ENCODE measurements at regions not wholly inside any gene's neighbourhood (a gene's known extent, or its start where the extent isn't known, plus 50 kb on each side); places are given as distances from the start of the nearest gene placed in this dataset.

DNA sequence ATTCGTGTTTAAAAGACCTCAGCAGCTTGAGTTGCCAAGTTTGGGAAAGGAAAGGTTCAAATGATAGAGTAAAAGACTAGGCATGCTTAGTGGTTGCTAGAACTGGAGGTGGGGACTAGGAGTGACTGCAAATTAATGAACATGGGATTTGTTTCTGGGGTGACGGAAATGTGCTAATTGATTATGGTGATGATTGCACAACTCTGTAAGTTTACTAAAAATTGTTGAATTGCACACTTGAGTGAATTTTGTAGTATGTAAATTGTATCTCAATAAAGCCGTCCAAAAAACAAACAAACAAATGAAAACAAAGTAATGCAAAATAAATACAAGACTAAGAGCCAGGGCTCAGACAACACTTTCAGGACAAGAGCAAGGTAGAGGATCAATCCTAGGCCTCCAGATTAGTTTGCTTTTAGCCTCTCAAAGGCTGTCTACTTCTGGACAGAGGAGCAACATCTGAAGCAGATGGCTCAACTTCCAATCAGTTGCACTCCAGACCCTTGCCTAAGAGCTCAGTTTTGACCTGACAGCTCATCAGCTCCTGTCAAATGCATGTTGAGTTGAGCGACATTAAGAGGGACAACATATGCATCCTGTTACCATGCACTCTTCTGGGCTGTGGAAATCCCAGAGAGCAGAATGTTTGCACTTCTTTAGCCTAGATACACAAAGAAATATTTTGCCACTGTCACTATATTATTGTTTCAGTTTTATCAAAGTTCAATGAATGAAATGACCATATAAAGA lies 111.2 kb upstream of the ASIC2 start:
- no peak for DNase-seq

- DNase-seq, result no peak
Observed at GRCh38 chr17:33416131-33416530, 123.0 kb upstream of the ASIC2 start.

GRCh38 chr17:33421933-33422332 lies 128.8 kb upstream of the ASIC2 start:
- no peak for DNase-seq

GRCh38 chr17:33433581-33433980 lies 140.5 kb upstream of the ASIC2 start:
- DNase-seq, result no peak

- DNase-seq, result no peak
Observed at GRCh38 chr17:33434841-33435240, 141.7 kb upstream of the ASIC2 start.

DNA sequence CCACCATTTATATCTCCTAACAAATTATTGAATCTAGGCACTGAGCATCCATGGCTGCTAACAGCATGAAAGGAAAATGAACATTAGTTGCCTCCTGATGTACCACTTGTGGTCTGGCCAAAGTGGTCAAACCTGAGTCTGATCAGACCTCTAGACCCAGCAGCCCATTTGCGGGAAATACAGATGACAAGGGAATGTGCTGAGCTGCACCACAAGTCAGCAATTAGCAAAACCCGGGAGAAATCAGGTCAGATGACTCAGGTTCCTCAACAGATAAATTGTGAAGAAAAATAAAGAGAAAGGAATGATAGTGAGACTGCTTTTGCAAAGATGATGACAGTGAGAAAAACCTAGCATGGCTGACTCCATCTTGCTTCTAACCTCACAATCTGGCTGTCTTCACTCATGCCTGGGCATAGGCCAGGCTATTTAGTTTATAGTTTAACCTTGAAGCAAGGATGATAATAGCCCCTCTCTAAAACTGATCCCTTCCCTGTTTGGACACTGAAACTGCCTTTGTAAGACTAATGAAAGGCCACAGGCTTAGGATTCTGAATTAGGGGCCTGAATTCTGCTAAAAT lies 142.7 kb upstream of the ASIC2 start:
- DNase-seq, result no peak

- DNase-seq, result no peak
Observed at GRCh38 chr17:33436321-33436720, 143.2 kb upstream of the ASIC2 start.

- no peak for DNase-seq
Observed at GRCh38 chr17:33438139-33438538, 145.0 kb upstream of the ASIC2 start.

GRCh38 chr17:33438578-33438977 lies 145.5 kb upstream of the ASIC2 start:
- no peak for DNase-seq

- DNase-seq, result no peak
Observed at GRCh38 chr17:33442320-33442719, 149.2 kb upstream of the ASIC2 start.

DNA sequence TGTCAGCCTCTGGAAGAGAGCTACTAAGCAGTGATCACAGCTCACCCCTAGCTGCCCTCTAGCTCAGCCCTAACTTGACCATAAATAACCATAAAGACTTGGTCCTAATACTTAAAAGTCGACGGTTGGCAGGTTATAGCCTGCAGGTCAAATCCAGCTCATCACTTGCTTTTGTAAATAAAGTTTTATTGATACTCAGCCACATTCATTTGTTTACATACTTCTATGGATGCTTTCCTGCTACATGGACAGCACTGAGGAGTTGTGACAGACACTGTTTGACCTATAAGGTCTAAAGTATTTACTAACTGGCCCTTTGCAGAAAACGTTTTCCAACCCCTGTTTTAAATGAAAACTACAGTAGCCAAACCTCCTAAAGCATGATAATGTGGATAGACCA lies 151.6 kb upstream of the ASIC2 start:
- no peak for DNase-seq

GRCh38 chr17:33447090-33447489 lies 154.0 kb upstream of the ASIC2 start:
- DNase-seq, result no peak

GRCh38 chr17:33451221-33451620 lies 158.1 kb upstream of the ASIC2 start:
- DNase-seq, result no peak

DNA sequence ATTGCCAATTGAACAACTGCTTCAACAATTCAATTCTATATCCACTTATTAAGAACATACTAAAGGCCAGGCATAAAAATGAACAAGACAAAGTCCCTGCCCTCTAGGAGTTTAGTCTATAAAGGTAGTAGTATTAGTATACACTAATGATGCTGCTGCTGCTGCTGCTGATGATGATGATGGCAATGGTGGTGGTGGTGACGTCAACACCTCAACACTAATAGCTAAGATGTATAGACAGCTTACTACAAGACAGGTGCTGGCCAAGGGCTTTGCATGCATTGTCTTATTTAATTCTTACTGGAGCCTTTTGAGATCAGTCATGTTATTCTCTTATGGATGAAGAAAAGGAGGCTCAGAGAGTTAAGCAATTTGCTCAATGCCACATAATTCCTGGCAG lies 164.4 kb upstream of the ASIC2 start:
- no peak for DNase-seq

GRCh38 chr17:33459078-33459940 lies 166.2 kb upstream of the ASIC2 start:
- DNase-seq, result no peak

- DNase-seq, result no peak
Observed at GRCh38 chr17:33460781-33461450, 167.8 kb upstream of the ASIC2 start.

DNA sequence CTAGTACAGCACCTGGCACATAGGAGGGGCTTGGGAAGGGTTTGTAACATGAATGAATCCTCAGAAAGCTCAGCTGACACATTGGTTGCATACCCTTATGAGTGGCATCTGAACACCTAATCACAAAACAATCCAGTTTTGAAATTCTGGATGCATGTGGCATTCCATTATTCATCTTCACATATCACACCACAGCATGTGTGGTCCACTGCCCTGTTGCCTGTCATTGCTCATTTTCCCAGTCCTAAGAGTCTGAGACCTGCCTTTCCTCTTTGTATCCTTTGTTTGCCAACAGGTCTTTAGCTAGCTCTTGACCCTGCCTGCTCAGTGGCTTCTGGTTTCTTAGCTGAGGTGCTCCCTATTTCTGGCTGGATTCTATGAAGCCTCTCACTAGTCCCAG lies 170.8 kb upstream of the ASIC2 start:
- no peak for DNase-seq

DNA sequence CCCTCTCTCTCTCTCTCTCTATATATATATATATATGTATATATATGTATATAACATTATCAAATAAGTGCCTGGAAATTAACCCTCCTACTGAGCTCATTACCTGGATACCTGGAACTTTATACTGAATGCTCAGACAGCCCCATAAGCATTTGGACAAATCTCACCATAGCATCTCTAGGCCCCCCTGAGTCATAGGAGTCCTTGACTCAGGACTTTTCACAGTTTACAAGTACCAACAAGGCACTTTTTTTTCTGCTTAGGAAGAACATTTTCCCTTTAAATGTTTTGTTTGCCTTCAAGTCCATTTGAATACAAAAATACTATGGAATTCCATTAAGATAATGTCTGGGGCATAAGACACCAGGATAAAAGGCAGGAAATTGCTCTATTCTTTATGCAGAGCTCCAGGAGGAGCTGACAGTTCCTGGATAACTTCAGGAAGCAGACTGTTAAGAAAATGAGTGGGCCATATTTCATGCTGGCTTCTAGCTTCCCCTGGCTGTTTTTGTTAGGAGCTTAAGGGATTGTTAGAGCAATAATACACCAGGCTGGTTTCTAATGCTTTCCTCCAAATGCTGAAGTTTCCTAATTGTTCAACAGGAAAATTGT lies 171.7 kb upstream of the ASIC2 start:
- DNase-seq, result no peak

GRCh38 chr17:33469421-33469820 lies 176.3 kb upstream of the ASIC2 start:
- no peak for DNase-seq

DNA sequence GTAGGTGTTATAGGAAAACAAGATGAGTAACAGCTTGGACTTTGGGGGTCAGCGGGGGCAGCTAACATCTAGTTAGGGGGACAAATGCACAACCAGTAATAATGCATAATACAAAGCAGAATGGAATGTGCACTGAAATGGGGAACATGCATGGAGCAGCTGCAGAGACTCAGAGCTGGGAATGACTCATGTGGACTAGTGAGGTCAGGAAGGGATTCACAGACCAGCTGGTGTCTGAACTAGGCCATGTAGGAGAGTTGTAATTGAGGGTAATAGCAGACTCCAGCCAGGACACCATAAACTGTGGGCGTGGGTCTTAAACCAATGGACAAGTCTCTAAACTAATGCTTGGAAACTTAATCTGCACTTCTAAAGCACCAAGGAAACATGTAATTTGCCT lies 176.8 kb upstream of the ASIC2 start:
- DNase-seq, result no peak

DNA sequence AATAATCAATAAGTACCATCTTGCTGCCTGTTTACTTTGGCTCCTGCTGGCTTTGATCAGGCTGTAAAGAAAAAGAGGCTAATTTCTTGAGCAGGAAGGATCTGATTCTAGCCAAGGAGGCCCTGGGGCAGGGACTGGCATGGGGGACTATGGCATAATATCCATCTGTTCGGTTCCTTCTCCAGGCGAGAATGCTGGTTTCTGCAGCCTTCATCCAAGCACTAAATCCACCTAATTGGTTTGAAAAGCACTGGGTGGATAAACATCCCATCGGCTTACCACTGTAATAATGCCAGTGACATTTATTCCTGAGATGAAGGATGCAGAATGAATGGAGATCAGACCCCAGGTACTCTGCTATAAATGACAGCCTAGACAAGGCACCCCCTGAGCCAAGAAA lies 180.0 kb upstream of the ASIC2 start:
- no peak for DNase-seq

DNA sequence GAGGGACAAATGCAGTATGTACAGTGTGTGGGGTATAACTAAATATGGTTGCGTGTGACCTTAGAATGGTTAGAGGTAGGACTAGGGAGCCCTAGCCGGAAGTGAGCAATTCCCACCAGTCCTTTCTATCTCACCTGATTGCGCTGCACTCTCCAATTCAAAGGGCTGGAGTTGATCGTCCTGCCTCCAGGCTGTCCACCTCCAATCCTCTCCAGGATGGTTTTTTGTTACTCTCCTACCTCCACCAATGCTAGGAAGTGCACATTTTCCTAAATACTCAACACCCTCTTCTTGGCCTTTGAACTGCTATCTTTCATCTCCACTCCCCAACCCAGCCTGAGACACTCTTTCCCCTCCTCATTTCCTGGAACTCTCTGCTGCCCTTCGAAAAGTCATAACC lies 181.7 kb upstream of the ASIC2 start:
- DNase-seq, result no peak

GRCh38 chr17:33475594-33475993 lies 182.5 kb upstream of the ASIC2 start:
- no peak for DNase-seq
